Hepatocyte (in vitro differentiated cells): ENCODE measurements at regions not wholly inside any gene's neighbourhood (a gene's known extent, or its start where the extent isn't known, plus 50 kb on each side); places are given as distances from the start of the nearest gene placed in this dataset.

ENCODE experiments used
- EZH2 ChIP-seq: fragments of 200-600 bp; sonication (generic); IDR thresholded peaks from 2 replicates; pipeline ENCODE4 v1.6.1; 2016; ENCODE audit warnings: antibody characterized with exemption, mild to moderate bottlenecking, borderline replicate concordance
- TF ChIP-seq, protein P1 (sequence below): fragments of 200-600 bp; sonication (generic); IDR thresholded peaks from 2 replicates; pipeline ENCODE4 v1.5.1; 2016; ENCODE audit warnings: antibody characterized with exemption, mild to moderate bottlenecking; ENCODE audit not compliant: poor library complexity

DNA sequence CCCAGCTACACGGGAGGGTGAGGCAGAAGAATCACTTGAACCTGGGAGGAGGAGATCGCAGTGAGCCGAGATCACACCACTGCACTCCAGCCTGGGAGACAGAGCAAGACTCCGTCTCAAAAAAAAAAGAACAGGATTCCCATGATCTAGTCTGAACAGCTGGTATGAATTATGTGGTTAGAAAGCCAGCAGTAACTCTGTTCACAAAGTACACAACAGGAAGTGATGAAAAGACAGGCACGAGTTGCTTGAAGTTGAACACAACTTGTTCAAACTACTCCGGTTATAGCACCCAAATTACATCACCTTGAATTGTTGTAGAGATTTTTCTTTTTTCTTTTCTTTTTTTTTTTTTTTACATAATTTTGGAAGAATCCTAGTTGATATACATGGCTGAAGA, 238.8 kb upstream of the RGS6 start:
- TF ChIP-seq EZH2: no peak
- TF ChIP-seq, protein P1, sequence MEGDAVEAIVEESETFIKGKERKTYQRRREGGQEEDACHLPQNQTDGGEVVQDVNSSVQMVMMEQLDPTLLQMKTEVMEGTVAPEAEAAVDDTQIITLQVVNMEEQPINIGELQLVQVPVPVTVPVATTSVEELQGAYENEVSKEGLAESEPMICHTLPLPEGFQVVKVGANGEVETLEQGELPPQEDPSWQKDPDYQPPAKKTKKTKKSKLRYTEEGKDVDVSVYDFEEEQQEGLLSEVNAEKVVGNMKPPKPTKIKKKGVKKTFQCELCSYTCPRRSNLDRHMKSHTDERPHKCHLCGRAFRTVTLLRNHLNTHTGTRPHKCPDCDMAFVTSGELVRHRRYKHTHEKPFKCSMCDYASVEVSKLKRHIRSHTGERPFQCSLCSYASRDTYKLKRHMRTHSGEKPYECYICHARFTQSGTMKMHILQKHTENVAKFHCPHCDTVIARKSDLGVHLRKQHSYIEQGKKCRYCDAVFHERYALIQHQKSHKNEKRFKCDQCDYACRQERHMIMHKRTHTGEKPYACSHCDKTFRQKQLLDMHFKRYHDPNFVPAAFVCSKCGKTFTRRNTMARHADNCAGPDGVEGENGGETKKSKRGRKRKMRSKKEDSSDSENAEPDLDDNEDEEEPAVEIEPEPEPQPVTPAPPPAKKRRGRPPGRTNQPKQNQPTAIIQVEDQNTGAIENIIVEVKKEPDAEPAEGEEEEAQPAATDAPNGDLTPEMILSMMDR: no peak
